ENCODE measurements at regions not wholly inside any gene's neighbourhood (a gene's known extent, or its start where the extent isn't known, plus 50 kb on each side); places are given as distances from the start of the nearest gene placed in this dataset.

GRCh38 chr20:48291896-48292295 lies 506.6 kb upstream of the SULF2 start:
- no peak for DNase-seq

GRCh38 chr20:48288930-48289507 lies 503.7 kb upstream of the SULF2 start:
- no peak for DNase-seq

- peak; percentile 13 for DNase-seq
Measured at GRCh38 chr20:48287552-48288170, 502.4 kb upstream of the SULF2 start.

GRCh38 chr20:48287021-48287494 lies 501.8 kb upstream of the SULF2 start:
- DNase-seq, result no peak

- DNase-seq, result peak; percentile 9
Measured at GRCh38 chr20:48286601-48287000, 501.3 kb upstream of the SULF2 start.

- no peak for DNase-seq
Measured at GRCh38 chr20:48285656-48286055, 500.4 kb upstream of the SULF2 start.

GRCh38 chr20:48284837-48285236 lies 499.6 kb upstream of the SULF2 start:
- DNase-seq, result no peak

GRCh38 chr20:48284315-48284714 lies 499.0 kb upstream of the SULF2 start:
- no peak for DNase-seq

- peak; percentile 63 for DNase-seq
Measured at GRCh38 chr20:48283470-48284110, 498.3 kb upstream of the SULF2 start.

- DNase-seq, result no peak
Measured at GRCh38 chr20:48282591-48283228, 497.4 kb upstream of the SULF2 start.

GRCh38 chr20:48281501-48281900 lies 496.2 kb upstream of the SULF2 start:
- no peak for DNase-seq

- no peak for DNase-seq
Measured at GRCh38 chr20:48278961-48279481, 493.7 kb upstream of the SULF2 start.

- DNase-seq, result no peak
Measured at GRCh38 chr20:48277266-48277665, 492.0 kb upstream of the SULF2 start.

- DNase-seq, result no peak
Measured at GRCh38 chr20:48276021-48276342, 490.7 kb upstream of the SULF2 start.

GRCh38 chr20:48275286-48276020 lies 490.2 kb upstream of the SULF2 start:
- DNase-seq, result peak; percentile 27

GRCh38 chr20:48273843-48274242 lies 488.6 kb upstream of the SULF2 start:
- DNase-seq, result no peak

- DNase-seq, result no peak
Measured at GRCh38 chr20:48270885-48271284, 485.6 kb upstream of the SULF2 start.

- DNase-seq, result no peak
Measured at GRCh38 chr20:48267860-48268633, 482.8 kb upstream of the SULF2 start.

- no peak for DNase-seq
Measured at GRCh38 chr20:48266571-48266970, 481.3 kb upstream of the SULF2 start.

- DNase-seq, result no peak
Measured at GRCh38 chr20:48265791-48266190, 480.5 kb upstream of the SULF2 start.

GRCh38 chr20:48262955-48263354 lies 477.7 kb upstream of the SULF2 start:
- no peak for DNase-seq

GRCh38 chr20:48262466-48262865 lies 477.2 kb upstream of the SULF2 start:
- DNase-seq, result no peak
